ENCODE measurements at regions not wholly inside any gene's neighbourhood (a gene's known extent, or its start where the extent isn't known, plus 50 kb on each side); places are given as distances from the start of the nearest gene placed in this dataset.
A peak's percentile ranks its signal among the peaks of the same experiment; 100 is the strongest.
"Not testable (repeated sequence)": the region's sequence is repeated elsewhere in the genome, so short reads cannot be mapped to it uniquely, and the experiment has no call there.

- DNase-seq = no peak
Observed at GRCh38 chr2:239831861-239832489, 193.2 kb downstream of the NDUFA10 start.

- DNase-seq = no peak
Observed at GRCh38 chr2:239831001-239831731, 194.0 kb downstream of the NDUFA10 start.

- DNase-seq = no peak
Observed at GRCh38 chr2:239830121-239831000, 194.8 kb downstream of the NDUFA10 start.

- DNase-seq = no peak
Observed at GRCh38 chr2:239829326-239829725, 195.8 kb downstream of the NDUFA10 start.

GRCh38 chr2:239828973-239829275 is 196.2 kb downstream of the NDUFA10 start:
- DNase-seq = not testable (repeated sequence)

GRCh38 chr2:239828192-239828972 is 196.8 kb downstream of the NDUFA10 start:
- DNase-seq = no peak

GRCh38 chr2:239827523-239827890 is 197.6 kb downstream of the NDUFA10 start:
- DNase-seq = no peak

- no peak for DNase-seq
Observed at GRCh38 chr2:239826786-239827522, 198.2 kb downstream of the NDUFA10 start.

GRCh38 chr2:239826376-239826775 is 198.8 kb downstream of the NDUFA10 start:
- no peak for DNase-seq

- DNase-seq = no peak
Observed at GRCh38 chr2:239825705-239825979, 199.5 kb downstream of the NDUFA10 start.

GRCh38 chr2:239824866-239825704 is 200.1 kb downstream of the NDUFA10 start:
- DNase-seq = no peak

GRCh38 chr2:239824046-239824694 is 201.0 kb downstream of the NDUFA10 start:
- peak; percentile 17 to 31 for DNase-seq

GRCh38 chr2:239822146-239822831 is 202.9 kb downstream of the NDUFA10 start:
- no peak for DNase-seq

- DNase-seq = no peak
Observed at GRCh38 chr2:239821694-239822075, 203.5 kb downstream of the NDUFA10 start.

- DNase-seq = no peak
Observed at GRCh38 chr2:239820836-239821693, 204.1 kb downstream of the NDUFA10 start.

GRCh38 chr2:239819974-239820555 is 205.1 kb downstream of the NDUFA10 start:
- DNase-seq = no peak

GRCh38 chr2:239819091-239819973 is 205.8 kb downstream of the NDUFA10 start:
- no peak for DNase-seq

- no peak for DNase-seq
Observed at GRCh38 chr2:239818531-239819011, 206.6 kb downstream of the NDUFA10 start.

All from NCI-H187 (cell line).